GM18507 (cell line): ENCODE measurements at regions not wholly inside any gene's neighbourhood (a gene's known extent, or its start where the extent isn't known, plus 50 kb on each side); places are given as distances from the start of the nearest gene placed in this dataset.
"Not testable (repeated sequence)": the region's sequence is repeated elsewhere in the genome, so short reads cannot be mapped to it uniquely, and the experiment has no call there.

ENCODE experiments used
- DNase-seq: peaks from one replicate; pipeline ENCODE4 v3.0.0; 2011; ENCODE audit warnings: low read depth; ENCODE audit not compliant: insufficient read length; ENCODE audit errors: extremely low spot score
- FAIRE-seq: peaks from 2 replicates; lab custom pipeline; 2011; peaks lifted over from hg19 to GRCh38; lab: Jason Lieb, UNC

DNA sequence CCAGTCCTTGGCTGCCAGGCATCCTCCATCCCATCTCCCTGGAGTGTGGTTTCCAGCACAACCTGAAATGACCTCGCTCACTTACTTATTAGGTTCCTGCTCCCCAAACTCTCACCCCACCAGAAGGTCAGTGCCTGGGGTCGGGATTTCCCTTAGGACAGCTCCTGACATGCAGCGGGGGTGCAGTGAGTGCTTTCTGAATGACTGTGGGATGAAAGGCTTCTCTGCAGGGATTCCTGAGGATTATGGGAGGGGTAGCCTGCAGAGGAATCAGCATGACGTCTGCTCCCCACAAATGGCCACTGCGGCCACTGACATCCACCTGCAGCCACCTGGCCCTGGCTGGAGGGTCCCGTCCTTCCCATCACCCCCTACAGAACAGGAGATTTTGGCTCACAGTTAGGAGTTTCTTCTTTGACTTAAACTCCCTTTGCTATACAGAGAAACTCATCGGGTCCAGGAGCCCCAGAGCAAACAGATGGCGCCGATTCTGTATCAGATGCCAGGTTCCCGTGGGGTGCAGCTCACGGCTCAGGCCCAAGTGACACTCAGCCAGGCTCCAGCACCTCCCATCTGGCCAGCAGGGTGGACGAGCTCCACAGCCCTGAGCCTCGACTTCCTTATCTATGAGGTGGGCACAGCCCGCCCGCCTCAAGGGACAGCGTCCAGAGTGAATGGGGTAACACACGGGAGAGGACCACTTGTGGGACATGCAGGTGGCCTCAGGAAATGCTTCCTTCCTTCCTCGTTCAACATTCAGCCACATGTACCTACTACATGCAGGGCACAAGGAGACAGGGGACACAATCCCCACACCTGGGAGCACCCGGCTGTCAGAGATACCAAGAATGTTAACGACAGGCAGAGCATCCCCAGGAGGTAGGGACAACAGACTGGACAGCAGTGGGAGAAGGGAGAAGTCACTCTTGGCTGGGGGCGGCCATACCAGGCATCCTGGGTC, 69.8 kb downstream of the RMI2 start:
- FAIRE-seq: no peak
- DNase-seq: no peak

DNA sequence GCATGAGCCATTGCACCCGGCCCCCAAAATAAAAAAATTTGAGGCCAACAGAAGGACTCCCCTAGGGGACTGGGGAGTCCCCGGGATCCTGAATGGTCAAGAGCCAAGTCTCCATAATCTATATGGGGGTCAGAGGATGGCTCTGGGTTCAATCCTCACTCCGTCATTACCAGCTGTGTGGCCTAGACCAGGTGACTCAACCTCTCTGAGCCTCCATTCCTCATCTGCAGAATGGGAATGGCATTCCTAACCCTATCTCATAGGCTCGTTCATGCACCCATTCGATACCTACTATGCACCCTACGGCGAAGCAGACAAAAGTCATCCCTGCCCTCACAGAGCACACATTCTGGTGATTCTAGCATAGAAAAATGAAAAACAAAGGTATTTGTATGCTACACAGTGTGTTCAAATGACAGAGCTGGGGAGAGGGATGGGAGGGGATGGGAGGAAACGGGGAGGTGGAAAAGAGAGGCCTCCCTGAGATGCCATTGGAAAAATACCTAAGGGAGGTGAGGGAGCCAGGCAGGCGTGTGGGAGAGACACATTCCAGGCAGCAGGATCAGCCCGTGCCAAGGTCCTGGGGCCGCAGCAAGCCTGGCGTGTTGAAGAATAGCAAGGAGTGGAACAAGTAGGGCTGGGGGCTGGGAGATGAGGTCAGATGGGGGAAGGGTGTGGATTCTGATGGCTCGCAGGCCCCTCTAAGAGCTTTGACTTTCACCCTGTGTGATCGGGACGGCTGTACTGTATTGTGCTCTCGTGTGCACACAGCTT, 71.2 kb downstream of the RMI2 start:
- FAIRE-seq (no peak), DNase-seq (no peak)

DNA sequence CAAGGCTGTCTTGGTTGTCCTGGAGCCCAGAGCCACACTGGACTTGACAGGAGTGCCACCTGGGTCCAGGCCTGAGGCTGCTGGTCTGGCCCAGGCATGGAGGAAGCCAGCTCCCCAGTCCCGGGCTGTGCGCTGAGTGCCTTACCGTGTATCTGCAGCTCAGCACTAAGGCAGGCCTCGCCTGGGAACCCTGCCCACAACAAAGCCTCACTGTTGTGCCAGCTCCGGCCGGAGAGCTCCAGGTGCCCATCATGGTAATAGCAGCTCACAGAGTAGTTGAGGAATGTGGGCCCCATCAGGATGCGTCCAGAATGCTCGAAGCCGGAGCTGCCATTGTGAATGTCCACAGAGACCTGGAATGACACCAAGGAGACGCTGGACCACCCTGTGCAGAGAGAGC, 72.2 kb downstream of the RMI2 start:
- no peak for DNase-seq
- no peak for FAIRE-seq

- DNase-seq (no peak), FAIRE-seq (no peak)
Measured at GRCh38 chr16:11418506-11418905, 73.2 kb downstream of the RMI2 start.

DNA sequence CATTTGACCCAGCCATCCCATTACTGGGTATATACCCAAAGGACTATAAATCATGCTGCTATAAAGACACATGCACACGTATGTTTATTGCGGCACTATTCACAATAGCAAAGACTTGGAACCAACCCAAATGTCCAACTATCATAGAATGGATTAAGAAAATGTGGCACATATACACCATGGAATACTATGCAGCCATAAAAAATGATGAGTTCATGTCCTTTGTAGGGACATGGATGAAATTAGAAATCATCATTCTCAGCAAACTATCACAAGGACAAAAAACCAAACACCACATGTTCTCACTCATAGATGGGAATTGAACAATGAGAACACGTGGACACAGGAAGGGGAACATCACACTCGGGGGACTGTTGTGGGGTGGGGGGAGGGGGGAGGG, 74.8 kb downstream of the RMI2 start:
- FAIRE-seq, DNase-seq: not testable (repeated sequence)

DNA sequence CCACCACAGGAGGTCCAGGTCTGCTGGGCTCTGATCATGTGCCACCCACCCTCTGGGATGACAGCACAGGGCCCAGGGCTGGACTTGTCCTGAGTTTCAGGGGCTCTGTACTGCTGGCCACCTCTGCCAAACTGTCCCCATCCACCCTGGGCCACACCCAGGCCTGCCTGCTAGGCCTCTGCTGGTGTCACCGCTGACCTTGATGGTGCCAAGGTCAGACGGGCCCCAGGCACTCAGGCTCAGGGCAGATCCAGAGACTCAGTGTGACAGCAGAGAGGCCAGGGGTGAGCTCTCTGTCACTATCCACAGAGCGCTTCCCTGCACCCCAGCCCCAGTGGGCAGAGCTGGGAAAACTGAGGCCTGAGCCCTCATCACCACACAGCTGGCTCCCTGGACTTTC, 75.6 kb downstream of the RMI2 start:
- FAIRE-seq (no peak), DNase-seq (no peak)

DNA sequence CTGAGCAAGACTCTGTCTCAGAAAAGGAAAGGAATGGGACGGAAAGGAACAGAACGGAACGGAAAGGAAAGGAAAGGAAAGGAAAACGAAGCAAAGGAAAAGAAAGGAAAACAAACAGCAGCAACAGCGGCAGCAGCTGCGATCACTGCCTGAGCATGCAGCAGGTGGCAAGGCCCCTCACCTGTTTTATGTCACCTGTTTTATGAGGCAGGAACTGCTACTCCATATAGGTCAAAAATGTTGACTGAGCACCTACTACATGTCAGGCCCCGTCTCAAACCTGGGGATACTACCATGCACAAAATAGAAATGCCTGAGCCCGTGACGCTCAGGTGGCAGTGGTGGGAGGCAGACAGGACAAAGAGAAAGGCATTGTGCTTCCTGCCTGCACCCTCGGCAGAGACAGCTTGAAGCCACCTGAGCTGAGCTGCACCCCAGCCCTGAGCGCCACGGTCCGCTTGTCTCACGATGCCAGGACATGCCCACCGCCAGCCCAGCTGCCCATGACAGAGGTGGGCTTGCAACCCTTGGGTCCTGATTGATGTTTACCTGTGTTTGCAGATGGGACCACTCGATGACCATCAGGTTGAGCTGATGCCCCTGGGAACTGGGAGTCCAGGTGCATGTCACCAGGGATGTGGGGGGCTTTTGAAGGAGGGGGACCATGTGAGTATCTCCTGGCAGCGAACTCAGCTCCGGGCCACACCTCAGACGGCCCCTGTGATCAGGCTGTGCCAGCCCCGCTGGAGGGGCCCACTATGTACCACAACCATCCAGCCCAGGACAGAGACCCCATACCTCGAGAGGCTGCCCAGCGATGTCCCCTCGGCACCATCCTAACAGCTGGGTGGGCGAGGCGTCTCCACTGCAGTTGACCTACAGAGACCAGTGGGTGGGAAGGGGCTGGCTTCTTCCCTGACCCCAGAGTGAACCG, 77.4 kb downstream of the RMI2 start:
- FAIRE-seq (no peak), DNase-seq (no peak)

DNA sequence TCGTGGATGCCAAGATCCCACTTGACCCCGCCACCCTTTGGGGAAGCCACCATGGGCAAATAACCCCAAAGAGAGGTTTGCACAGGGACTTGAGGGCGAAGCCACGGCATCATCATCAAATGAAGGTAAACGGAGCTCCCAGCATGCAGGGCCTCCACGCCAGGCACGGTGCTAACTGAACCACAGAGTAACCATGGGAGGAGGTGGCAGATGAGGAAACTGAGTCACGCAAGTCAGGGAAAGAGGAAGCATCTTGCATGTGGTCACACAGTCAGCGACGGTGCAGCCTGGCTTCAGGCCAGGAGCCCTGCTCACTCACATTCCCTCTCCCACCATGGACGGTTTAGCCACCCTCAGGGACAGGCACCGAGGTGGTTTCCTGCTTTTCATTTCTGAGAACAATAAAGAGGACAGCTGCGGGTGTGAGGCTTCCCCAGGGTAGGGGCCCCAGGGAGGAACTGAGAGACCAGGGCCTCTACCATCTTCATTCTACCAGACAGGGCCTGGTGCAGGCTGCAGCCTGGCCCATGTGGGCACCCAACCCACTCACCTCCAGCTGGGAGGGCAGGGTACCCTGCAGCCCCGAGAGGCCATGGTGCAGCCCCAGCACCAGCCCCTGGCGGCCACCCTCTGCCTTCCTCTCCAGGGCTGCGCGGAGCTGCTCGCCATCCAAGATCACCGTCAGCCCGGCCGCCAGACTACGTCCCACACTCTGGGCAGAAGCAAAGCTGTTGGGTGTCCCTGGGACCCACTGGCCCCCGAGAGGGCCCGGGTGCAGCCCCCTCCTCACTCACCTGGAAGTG, 78.3 kb downstream of the RMI2 start:
- FAIRE-seq: no peak
- DNase-seq: no peak

DNA sequence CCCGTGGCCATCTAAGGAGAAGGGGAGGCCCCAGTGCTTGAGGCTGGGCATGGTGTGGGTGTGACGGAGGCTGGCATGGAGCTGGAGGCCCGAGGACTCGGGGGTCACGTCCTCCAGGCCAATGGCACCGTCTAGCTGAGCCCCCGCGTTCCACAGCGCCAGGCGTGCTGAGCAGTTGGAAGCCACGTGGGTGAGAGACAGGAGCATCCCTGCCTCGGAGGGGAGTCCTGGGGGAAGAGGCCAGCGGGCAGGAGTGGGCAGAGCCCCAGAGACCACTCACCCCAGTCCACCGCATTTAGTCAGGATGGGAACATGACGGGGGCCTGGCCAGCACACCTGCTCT, 78.8 kb downstream of the RMI2 start:
- FAIRE-seq (no peak), DNase-seq (no peak)

DNA sequence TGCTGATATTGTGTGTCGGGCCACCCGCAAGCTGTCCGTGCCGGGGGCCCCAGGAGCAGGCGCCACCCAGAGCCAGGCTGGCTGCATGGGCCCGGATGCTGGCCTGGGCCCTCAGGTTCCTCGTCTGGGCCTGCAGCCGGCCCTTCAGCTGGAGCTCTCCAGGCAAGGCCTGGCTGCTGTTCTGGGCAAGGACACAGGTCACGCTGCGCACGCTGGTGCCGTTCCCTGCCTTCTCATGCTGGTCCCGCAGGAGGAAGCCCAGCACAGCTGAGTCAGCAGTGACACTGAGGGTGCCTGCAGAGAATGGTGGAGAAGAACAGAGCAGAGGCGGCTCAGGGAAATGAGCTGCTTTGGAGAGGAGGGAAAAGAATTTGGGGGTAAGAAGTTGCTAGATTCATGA, 79.9 kb downstream of the RMI2 start:
- no peak for DNase-seq
- no peak for FAIRE-seq

DNA sequence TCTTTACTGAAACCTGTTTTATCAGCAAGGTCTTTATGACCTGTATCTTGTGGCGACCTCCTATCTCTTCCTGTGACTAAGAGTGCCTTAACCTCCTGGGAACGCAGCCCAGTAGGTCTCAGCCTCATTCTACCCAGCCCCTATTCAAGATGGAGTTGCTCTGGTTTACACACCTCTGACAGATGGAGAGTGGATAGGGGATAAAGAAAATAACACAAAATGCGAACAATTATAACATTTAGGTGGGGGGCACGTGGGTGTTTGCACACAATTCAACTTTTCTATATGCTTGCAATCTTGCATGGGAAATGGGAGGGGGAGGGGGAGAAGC, 83.3 kb downstream of the RMI2 start:
- DNase-seq (no peak), FAIRE-seq (no peak)

DNA sequence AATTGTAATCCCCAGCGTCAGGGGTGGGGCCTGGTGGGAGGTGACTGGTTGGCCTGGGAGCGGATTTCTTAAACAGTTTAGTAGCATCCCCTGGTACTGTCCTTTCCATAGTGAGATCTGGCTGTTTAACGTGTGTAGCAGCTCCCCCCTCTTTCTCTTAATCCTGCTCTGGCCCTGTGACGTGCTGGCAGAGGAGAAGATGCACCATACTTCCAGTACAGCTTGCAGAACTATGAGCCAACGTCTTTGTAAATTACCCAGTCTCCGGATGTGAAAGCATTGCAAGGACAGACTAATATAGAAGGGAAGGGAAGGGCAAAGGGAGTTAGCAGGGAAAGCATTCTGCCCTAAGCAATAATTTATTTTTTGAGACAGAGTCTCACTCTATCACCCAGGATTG, 83.9 kb downstream of the RMI2 start:
- FAIRE-seq (no peak), DNase-seq (no peak)

DNA sequence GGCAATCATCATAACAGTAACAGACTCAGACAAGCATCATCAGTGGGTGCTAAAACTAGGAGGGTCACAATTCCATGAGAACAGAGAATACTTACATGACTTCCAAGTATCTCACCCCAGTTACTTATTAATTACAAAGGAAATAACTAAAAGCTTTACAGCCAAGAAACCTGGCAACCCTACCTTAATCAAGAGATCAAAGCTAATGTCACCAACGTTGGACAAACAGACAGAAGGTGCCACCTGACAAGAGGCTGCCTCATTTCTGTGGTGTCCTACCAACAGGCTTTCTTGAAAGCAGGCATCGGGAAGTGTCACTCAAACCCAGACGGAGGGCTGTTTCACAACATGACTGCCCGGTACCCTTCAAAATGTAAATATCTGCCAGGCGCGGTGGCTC, 84.6 kb downstream of the RMI2 start:
- FAIRE-seq: no peak

DNA sequence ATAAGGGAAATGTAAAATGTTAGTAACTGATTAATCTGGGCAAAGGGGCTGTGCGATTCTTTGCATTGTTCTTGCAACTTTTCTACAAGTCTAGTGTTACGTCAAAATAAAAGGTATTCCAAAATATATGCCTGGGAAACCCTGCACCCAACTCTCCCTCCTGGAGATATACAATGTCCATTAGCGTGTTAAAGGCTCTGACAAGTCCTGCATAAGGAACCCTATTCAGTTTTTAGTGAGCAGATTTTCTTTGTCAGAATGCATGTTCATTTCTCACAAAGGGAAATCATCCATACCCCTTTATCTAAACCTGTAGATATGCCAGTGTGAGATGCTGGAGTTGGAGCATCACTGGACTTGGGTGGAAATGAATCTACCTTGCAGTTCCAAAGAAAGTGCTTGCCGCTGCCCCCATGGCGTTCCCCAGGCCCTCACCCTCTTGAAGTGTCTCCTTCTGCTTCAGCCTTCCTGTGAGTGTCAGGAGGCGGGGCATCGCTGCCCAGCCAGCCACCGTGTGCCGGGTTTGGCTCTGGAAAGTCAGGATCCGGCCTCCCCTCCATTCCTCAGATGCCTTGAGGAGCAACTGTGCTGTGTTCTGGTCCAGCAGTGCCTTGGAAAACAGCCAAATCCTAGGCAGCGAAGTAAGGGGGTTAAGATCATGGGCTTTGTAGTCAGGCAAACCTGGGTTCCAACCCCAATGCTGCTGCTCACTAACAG, 85.5 kb downstream of the RMI2 start:
- no peak for FAIRE-seq

More for the DNA sequence above, 84.6 kb downstream of the RMI2 start:
- no peak for DNase-seq

GRCh38 chr16:11431915-11432465, 86.7 kb downstream of the RMI2 start:
- DNase-seq (no peak), FAIRE-seq (no peak)

More for the DNA sequence above, 85.5 kb downstream of the RMI2 start:
- DNase-seq: no peak

- FAIRE-seq (no peak), DNase-seq (no peak)
Measured at GRCh38 chr16:11432856-11433395, 87.7 kb downstream of the RMI2 start.

DNA sequence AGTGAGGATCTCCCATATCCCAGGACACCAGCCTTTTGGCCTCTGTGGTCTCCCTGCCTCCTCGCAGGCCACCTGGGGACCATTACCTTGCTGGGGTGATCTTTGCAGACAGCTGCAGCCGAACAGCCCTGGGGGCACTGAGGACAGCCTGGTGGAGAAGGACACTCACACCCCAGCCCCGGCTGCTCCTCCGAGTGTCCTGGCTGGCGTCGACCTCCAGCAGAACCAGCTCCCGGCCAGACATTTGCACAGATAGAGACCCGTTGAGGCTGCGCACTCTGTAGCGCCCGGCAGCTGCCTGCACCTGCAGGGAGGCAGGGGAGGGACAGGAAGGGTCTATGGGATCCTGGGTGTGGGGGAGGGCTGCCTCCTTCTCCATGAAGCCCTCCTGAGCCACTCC, 90.3 kb downstream of the RMI2 start:
- no peak for FAIRE-seq

GRCh38 chr16:11437069-11437468, 91.8 kb downstream of the RMI2 start:
- DNase-seq (no peak), FAIRE-seq (no peak)

More for the DNA sequence above, 90.3 kb downstream of the RMI2 start:
- no peak for DNase-seq
